ENCODE measurements at regions not wholly inside any gene's neighbourhood (a gene's known extent, or its start where the extent isn't known, plus 50 kb on each side); places are given as distances from the start of the nearest gene placed in this dataset.

DNA sequence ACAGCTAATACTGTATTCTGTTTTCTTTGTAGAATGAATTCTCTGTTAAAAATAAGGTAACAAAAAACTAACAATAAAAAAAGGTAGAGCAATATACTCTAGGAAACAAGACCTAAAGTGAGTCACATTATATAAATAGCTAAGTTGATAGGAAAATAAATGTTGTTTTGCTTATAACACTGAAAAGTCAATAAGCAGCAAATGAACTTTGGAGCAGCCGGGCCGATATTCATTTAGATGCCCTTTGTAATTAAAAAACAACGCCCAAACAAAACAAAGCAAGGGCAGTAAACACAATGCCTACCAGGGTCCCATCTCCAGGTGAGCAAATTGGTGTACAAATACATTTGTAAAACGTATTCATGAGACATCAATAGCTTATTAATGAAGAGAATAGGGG is 227.6 kb upstream of the FOXN3 start:
- TF ChIP-seq, protein P1, sequence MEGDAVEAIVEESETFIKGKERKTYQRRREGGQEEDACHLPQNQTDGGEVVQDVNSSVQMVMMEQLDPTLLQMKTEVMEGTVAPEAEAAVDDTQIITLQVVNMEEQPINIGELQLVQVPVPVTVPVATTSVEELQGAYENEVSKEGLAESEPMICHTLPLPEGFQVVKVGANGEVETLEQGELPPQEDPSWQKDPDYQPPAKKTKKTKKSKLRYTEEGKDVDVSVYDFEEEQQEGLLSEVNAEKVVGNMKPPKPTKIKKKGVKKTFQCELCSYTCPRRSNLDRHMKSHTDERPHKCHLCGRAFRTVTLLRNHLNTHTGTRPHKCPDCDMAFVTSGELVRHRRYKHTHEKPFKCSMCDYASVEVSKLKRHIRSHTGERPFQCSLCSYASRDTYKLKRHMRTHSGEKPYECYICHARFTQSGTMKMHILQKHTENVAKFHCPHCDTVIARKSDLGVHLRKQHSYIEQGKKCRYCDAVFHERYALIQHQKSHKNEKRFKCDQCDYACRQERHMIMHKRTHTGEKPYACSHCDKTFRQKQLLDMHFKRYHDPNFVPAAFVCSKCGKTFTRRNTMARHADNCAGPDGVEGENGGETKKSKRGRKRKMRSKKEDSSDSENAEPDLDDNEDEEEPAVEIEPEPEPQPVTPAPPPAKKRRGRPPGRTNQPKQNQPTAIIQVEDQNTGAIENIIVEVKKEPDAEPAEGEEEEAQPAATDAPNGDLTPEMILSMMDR (conservative IDR thresholded peaks at IDR 0.05; ENCODE audit: low read depth) = no peak
- CTCF ChIA-PET = no interaction called here
- POLR2A ChIA-PET (ENCODE audit: low non-redundant PET) = no interaction called here
- no peak for DNase-seq (ENCODE audit: low spot score)
- H3K27ac ChIP-seq = no peak overlapping the region

DNA sequence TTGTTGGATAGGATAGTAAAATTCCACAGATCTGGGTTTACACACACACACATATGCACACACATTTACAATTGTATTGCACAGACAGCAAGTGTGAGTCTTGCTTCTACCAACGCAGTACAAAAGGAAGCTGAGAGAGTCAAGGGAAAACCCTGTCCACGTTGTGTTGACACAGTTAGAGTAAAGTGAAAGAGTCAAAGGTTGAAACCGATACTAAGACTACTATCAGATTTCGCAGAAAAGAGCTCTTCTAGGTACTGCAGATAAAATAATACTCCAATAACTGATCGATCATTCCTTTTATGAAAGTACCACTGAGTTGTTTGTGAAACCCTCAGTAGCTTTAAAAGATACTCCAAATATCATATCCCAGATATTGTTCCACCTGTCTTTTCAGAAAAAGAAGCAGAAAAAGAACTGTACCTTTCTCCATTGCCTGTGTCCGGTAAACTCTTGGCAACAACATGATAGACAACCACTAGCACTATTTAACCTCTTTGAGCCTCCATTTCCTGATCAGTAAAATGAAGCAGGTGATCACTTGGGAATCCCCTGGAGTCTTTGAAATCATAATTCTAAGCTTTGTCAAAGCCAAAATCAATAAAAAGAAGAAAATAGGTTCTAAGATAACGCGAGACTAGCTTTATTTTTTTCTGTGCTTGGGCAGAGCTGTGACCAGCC is 224.6 kb upstream of the FOXN3 start:
- ChIA-PET POLR2A (ENCODE audit: low non-redundant PET) (no interaction called here), CTCF (no interaction called here)
- no peak overlapping the region for H3K27ac ChIP-seq

DNA sequence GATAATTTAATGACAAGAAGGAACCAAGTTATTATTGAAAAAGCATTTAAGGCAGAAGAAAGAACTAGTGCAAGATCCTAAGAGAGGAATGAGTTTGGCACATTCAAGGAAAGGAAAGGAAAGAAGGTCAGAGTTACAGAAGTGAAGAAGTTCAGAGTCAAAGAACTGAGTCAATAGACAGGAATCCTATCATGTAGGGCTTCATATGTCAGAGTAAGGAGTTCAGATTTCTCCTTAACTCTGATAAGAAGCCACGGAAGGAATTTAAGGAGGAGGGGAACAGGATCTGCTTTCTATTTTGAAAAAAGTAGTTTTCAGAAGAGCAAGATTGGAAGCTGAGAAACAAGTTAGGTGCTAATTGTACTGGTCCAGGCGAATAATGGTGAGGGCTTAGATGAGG is 223.1 kb upstream of the FOXN3 start:
- POLR2A ChIA-PET (ENCODE audit: low non-redundant PET) = no interaction called here
- TF ChIP-seq, protein P1 (conservative IDR thresholded peaks at IDR 0.05; ENCODE audit: low read depth) = no peak
- CTCF ChIA-PET = no interaction called here

More for the DNA sequence above, 224.6 kb upstream of the FOXN3 start:
- TF ChIP-seq, protein P1 (conservative IDR thresholded peaks at IDR 0.05; ENCODE audit: low read depth) = no peak
- DNase-seq (ENCODE audit: low spot score) = no peak

DNA sequence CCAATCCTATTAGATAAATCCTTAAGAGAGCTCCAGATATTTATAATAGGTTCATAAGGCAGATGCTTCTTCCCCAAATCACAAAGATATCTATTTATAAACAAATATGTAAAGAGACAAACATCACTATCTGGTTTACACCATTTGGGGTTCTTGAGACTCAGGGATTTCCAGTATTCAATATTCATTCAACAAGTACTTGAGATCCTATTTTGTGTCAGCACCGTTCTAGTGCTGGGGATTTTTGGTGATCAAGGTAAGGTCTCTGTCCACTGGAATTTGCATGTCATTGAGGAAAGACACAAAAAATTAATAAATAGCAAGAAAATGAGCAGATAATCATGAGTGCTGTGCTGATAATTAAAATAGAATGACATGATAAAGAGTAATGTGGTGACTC is 222.7 kb upstream of the FOXN3 start:
- CTCF ChIA-PET = interaction anchor here (0.6 kb wide), 1 partner anchor 118 kb away, joined by 3 read pairs; no protein-coding TSS in a partner anchor
- POLR2A ChIA-PET (ENCODE audit: low non-redundant PET) = no interaction called here
- H3K27ac ChIP-seq = no peak overlapping the region
- no peak for DNase-seq (ENCODE audit: low spot score)
- TF ChIP-seq, protein P1 (conservative IDR thresholded peaks at IDR 0.05; ENCODE audit: low read depth) = no peak

More for the DNA sequence above, 223.1 kb upstream of the FOXN3 start:
- DNase-seq (ENCODE audit: low spot score) = no peak
- no peak overlapping the region for H3K27ac ChIP-seq

DNA sequence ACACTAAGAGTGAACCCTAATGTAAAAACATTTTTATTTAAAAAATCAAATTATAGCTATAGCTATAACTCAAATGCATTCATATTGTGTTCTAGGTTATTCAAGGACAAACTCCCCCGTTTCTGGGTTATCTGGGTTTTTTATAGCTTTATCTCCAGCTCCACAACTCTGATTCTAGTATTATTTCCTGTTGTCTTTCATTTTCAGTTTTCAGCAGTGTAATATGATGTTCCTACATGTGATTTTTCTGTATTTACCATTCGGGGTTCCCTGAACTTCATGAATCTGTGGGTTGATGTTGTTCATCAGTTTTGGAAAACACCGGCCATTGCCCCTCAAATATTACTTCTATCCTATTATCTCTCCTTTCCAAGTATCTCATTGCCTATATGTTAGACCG is 221.9 kb upstream of the FOXN3 start:
- no peak for DNase-seq (ENCODE audit: low spot score)
- CTCF ChIA-PET = interaction anchor here (0.6 kb wide), 2 partner anchors 119 to 813 kb away, joined by 3 to 5 read pairs; no protein-coding TSS in a partner anchor
- POLR2A ChIA-PET (ENCODE audit: low non-redundant PET) = no interaction called here
- H3K27ac ChIP-seq = no peak overlapping the region
- TF ChIP-seq, protein P1 (conservative IDR thresholded peaks at IDR 0.05; ENCODE audit: low read depth) = no peak

DNA sequence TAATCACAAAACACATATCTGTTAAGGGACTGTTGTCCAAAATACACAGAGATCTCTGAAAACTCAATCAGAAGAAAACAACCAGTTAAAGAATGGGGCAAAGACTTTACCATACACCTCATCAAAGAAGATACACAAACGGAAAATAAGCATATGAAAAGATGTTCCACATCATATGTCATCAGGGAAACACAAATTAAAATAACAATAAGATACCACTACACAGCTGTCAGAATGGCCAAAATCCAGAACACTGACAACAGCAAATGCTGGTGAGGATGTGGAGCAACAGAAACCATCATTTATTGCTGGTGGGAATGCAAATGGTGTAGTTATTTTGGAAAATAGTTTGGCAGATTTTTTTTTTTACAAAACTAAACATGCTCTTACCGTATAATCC is 220.5 kb upstream of the FOXN3 start:
- DNase-seq (ENCODE audit: low spot score) = no peak
- H3K27ac ChIP-seq = no peak overlapping the region
- CTCF ChIA-PET = no interaction called here
- TF ChIP-seq, protein P1 (conservative IDR thresholded peaks at IDR 0.05; ENCODE audit: low read depth) = no peak
- POLR2A ChIA-PET (ENCODE audit: low non-redundant PET) = no interaction called here

Data from RWPE1 (cell line).